HepG2 (cell line): ENCODE measurements at regions not wholly inside any gene's neighbourhood (a gene's known extent, or its start where the extent isn't known, plus 50 kb on each side); places are given as distances from the start of the nearest gene placed in this dataset.

Source experiments
- ATAC-seq: fragments of 200-7000 bp; cut with Tn5 transposase; 3 replicates; pipeline ENCODE4 v1.9.1; 2020; ENCODE audit warnings: mild to moderate bottlenecking, moderate library complexity
- BruUV-seq: library from RNA; stranded (reverse); fragments of 400-500 nt; replicated peaks from 2 replicates; lab custom pipeline; 2021; lab: Mats Ljungman, UMichigan
- CTCF ChIA-PET: fragments of 300-600 bp; formaldehyde crosslinking; extraction: SDS; loops from one replicate; lab custom pipeline; 2021; ENCODE audit warnings: low total read pairs, inconsistent platforms, low intra/inter-chr PET ratio; lab: Yijun Ruan, JAX
- POLR2A ChIA-PET: fragments of 350-600 bp; sonication (Branson Sonifier 250); formaldehyde crosslinking; loops from one replicate; lab custom pipeline; 2020; ENCODE audit warnings: antibody characterized with exemption, inconsistent platforms; lab: Yijun Ruan, JAX
- DNase-seq: peaks from one replicate; pipeline ENCODE4 v3.0.0-alpha.2; 2015; ENCODE audit warnings: low spot score
- FAIRE-seq: peaks from 3 replicates; lab custom pipeline; 2011; peaks lifted over from hg19 to GRCh38; lab: Jason Lieb, UNC
- H2AFZ ChIP-seq: one replicate; pipeline ENCODE4 v1.6.1; 2011; ENCODE audit warnings: low read length, inconsistent platforms
- H3K27ac ChIP-seq: fragments of 300-600 bp; 3 replicates; pipeline ENCODE4 v1.8.0; 2011; ENCODE audit warnings: mixed run types, mild to moderate bottlenecking, mixed read lengths, low read length, inconsistent platforms; ENCODE audit not compliant: insufficient read depth; ENCODE audit errors: extremely low read length
- H3K27me3 ChIP-seq, 2 experiments: fragments of 200-600 bp in 1 of 2; 2 replicates in 1 of 2; 3 replicates in 1 of 2; pipeline versions ENCODE4 v1.6.0 to v1.8.0; 2011; ENCODE audit warnings: low read length in 2 of 2, mild to moderate bottlenecking in 2 of 2, moderate library complexity in 2 of 2, inconsistent platforms in 1 of 2; ENCODE audit not compliant: insufficient read depth in 2 of 2, control insufficient read depth in 1 of 2
- H3K36me3 ChIP-seq, 2 experiments: fragments of 200-600 bp in 1 of 2; replicated peaks in 1 of 2; 2 replicates in 1 of 2; 3 replicates in 1 of 2; pipeline versions ENCODE4 v1.5.1 to v1.8.0; 2011; ENCODE audit warnings: low read length in 2 of 2, inconsistent platforms in 1 of 2; ENCODE audit not compliant: insufficient read depth in 2 of 2, control insufficient read depth in 1 of 2
- H3K4me1 ChIP-seq: 2 replicates; pipeline ENCODE4 v1.5.1; 2012; ENCODE audit warnings: low read length, inconsistent platforms; ENCODE audit not compliant: insufficient read depth
- H3K4me2 ChIP-seq: 2 replicates; pipeline ENCODE4 v1.6.0; 2011; ENCODE audit warnings: low read depth, low read length, inconsistent platforms
- H3K4me3 ChIP-seq, 3 experiments: fragments of 200-600 bp in 1 of 3; sonication (generic), shearing (Covaris generic) in 1 of 3; replicated peaks in 1 of 3; 2 replicates each; pipeline ENCODE4 v1.5.1; 2011 to 2016; ENCODE audit warnings: low read length in 3 of 3, inconsistent platforms in 2 of 3, low read depth in 2 of 3, mild to moderate bottlenecking in 2 of 3, control low read depth in 1 of 3, mixed read lengths in 1 of 3; ENCODE audit not compliant: insufficient read depth in 1 of 3
- H3K79me2 ChIP-seq: one replicate; pipeline ENCODE4 v1.6.1; 2011; ENCODE audit warnings: low read length, inconsistent platforms; ENCODE audit not compliant: insufficient read depth
- H3K9ac ChIP-seq: 2 replicates; pipeline ENCODE4 v1.6.0; 2011; ENCODE audit warnings: mild to moderate bottlenecking, low read depth, low read length, inconsistent platforms; ENCODE audit not compliant: insufficient read depth
- H3K9me3 ChIP-seq: 2 replicates; pipeline ENCODE4 v1.5.1; 2012; ENCODE audit warnings: mild to moderate bottlenecking, low read length
- H4K20me1 ChIP-seq: 2 replicates; pipeline ENCODE4 v1.6.0; 2011; ENCODE audit warnings: inconsistent platforms, mild to moderate bottlenecking, low read length, moderate library complexity; ENCODE audit not compliant: insufficient read depth
- ARNT2 ChIP-seq: sonication (generic); formaldehyde crosslinking; IDR thresholded peaks from 2 replicates; pipeline ENCODE4 v1.8.0; 2022; ENCODE audit warnings: mild to moderate bottlenecking, low read depth, missing genetic modification reagents, moderate library complexity
- ZKSCAN8 ChIP-seq: IDR thresholded peaks from 2 replicates; pipeline ENCODE4 v1.6.1; 2016; ENCODE audit warnings: borderline replicate concordance, missing genetic modification reagents, missing compliant biosample characterization
- ZNF44 ChIP-seq: sonication (generic); formaldehyde crosslinking; IDR thresholded peaks from 2 replicates; pipeline ENCODE4 v1.5.1; 2020; ENCODE audit warnings: mild to moderate bottlenecking, missing genetic modification reagents
- ZNF549 ChIP-seq: sonication (generic); formaldehyde crosslinking; IDR thresholded peaks from 2 replicates; pipeline ENCODE4 v1.5.0; 2020; ENCODE audit warnings: missing genetic modification reagents
- ZNF879 ChIP-seq: sonication (generic); formaldehyde crosslinking; IDR thresholded peaks from 2 replicates; pipeline ENCODE4 v1.8.1; 2023; ENCODE audit warnings: missing genetic modification reagents
- WGBS: methylation state at CpG from one replicate; pipeline ENCODE4 v1.1.6; 2017; ENCODE audit warnings: low lambda C conversion rate; 5-methylcytosine and 5-hydroxymethylcytosine counted together
- in situ Hi-C: cut with HindIII; loops from 2 replicates; pipeline ENCODE4 v1.10.0; 2017; ENCODE audit warnings: low pct_unique_long_range_greater_than_20kb; ENCODE audit not compliant: extremely low pct_ligation_motif_present
- intact Hi-C: fragments of 100-400 bp; cut with micrococcal nuclease; formaldehyde crosslinking; loops from one replicate; pipeline ENCODE4 v1.10.0; 2022; ENCODE audit not compliant: unreplicated experiment
- TF ChIP-seq, protein P1 (sequence below): sonication (generic); formaldehyde crosslinking; IDR thresholded peaks from 2 replicates; pipeline ENCODE4 v1.5.1; 2020; ENCODE audit warnings: missing genetic modification reagents, mild to moderate bottlenecking, borderline replicate concordance
- TF ChIP-seq, protein P2 (sequence below): sonication (generic); formaldehyde crosslinking; IDR thresholded peaks from 2 replicates; pipeline ENCODE4 v1.8.0; 2022; ENCODE audit warnings: mild to moderate bottlenecking, missing genetic modification reagents

DNA sequence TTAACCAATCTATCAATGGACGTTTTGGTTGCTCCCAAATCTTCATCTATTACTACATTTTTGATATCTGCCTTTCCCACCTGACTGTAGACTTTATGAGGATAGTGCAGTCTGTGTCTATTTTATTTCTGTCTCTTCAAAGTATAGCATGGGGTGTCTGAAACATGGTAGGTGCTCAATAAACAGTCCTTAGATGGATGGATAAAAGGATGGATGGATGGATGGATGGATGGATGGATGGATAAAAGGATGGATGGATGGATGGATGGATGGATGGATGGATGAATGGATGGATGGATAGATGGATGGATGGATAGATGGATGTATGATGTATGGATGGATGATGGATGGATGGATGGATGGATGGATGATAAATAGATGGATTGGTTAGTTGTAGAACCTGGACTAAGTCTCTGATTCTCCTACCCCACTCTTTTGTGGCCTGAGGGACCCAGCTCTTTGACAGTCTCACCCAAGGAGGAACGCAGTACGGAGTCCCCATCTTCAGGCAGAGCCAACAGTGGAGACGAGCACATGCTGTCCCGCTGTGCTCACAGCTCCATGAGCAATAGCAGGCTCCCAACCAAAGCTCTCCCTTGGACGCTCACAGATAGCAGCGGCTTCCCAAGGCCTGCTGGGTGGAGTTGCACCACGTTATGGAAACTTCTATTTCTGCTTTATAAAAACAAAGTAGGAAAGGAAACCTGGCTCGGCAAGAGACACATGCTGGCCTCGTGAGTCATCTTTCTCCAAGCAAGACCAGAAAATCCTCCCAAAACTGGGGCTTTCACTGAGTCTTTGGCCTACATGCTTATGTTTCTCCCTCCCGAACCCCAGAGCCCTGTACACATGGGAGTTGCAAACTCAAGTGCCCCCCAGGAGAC, 448.0 kb downstream of the MIAT start:
- WGBS = 4% methylated on average over 11 of the region's 11 CpGs
- TF ChIP-seq, protein P1, sequence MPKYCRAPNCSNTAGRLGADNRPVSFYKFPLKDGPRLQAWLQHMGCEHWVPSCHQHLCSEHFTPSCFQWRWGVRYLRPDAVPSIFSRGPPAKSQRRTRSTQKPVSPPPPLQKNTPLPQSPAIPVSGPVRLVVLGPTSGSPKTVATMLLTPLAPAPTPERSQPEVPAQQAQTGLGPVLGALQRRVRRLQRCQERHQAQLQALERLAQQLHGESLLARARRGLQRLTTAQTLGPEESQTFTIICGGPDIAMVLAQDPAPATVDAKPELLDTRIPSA (CRISPR knock-in tag) = no peak
- no peak for TF ChIP-seq ZNF879 (CRISPR knock-in tag)
- TF ChIP-seq, all 625 proteins: peak for 0
- POLR2A ChIA-PET = no interaction called here
- no peaks in the 10 kb centered on the region for H3K4me1 ChIP-seq
- FAIRE-seq (no peak), ATAC-seq (no peak), DNase-seq (no peak)
- no peak overlapping the region for H3K4me3 ChIP-seq
- H3K27ac ChIP-seq = no peak overlapping the region
- H3K9ac ChIP-seq = no peak overlapping the region
- intact Hi-C loops = no loop called here
- in situ Hi-C loops = no loop called here
- H3K27me3 ChIP-seq = peaks cover 0 to 8% of the 10 kb centered on the region in 2 experiments; a peak in 2 of 5 replicates
- H4K20me1 ChIP-seq = no peaks in the 10 kb centered on the region
- no peaks in the 10 kb centered on the region for H3K79me2 ChIP-seq
- no peaks in the 10 kb centered on the region for H3K36me3 ChIP-seq
- no TSS peak for BruUV-seq
- H2AFZ ChIP-seq = no peak overlapping the region
- no peak overlapping the region for H3K4me2 ChIP-seq
- CTCF ChIA-PET = no interaction called here
- H3K9me3 ChIP-seq = peaks cover 6% of the 10 kb centered on the region; the same call in 1 of the 2 replicates

DNA sequence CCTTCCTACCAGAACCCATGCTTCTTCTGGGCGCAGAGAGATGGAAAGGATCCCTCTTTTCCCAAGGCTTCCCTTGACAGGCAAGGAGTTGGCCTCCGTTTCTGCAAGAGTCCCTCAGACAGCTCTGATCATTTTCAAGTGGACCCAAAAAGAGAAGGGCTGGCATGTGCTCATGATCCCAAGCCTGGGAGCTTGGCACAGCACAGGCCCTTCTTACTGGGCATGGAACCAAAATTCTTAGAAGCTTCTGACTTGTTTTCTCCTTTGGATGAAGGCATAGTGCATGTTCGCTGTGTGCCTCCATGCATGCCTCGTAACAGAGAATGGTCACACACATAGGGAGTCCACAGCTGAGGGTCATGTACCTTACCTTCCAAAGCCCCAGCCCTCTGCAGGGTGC, 449.6 kb downstream of the MIAT start:
- WGBS = 0% methylated on average over 4 of the region's 4 CpGs
- ChIA-PET CTCF (no interaction called here), POLR2A (no interaction called here)
- Histone ChIP-seq H3K9me3 (peaks cover 6% of the 10 kb centered on the region; the same call in 1 of the 2 replicates), H3K4me1 (0 out of 2 replicates have a peak, but pooled peaks cover 4% of the 10 kb centered on the region), H3K36me3 (no peaks in the 10 kb centered on the region), H4K20me1 (no peaks in the 10 kb centered on the region), H2AFZ (no peak overlapping the region), H3K4me2 (no peak overlapping the region), H3K27ac (no peak overlapping the region), H3K9ac (no peak overlapping the region), H3K79me2 (no peaks in the 10 kb centered on the region), H3K4me3 (no peak overlapping the region), H3K27me3 (no peaks in the 10 kb centered on the region)
- intact Hi-C loops = no loop called here
- FAIRE-seq (no peak), DNase-seq (no peak), ATAC-seq (no peak)
- BruUV-seq = no TSS peak
- TF ChIP-seq ZKSCAN8 (no peak), ARNT2 (no peak), ZNF549 (CRISPR knock-in tag) (no peak), ZNF44 (CRISPR knock-in tag) (no peak)
- TF ChIP-seq, protein P2, sequence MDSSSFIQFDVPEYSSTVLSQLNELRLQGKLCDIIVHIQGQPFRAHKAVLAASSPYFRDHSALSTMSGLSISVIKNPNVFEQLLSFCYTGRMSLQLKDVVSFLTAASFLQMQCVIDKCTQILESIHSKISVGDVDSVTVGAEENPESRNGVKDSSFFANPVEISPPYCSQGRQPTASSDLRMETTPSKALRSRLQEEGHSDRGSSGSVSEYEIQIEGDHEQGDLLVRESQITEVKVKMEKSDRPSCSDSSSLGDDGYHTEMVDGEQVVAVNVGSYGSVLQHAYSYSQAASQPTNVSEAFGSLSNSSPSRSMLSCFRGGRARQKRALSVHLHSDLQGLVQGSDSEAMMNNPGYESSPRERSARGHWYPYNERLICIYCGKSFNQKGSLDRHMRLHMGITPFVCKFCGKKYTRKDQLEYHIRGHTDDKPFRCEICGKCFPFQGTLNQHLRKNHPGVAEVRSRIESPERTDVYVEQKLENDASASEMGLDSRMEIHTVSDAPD = no peak
- in situ Hi-C loops = no loop called here
